ENCODE measurements at regions not wholly inside any gene's neighbourhood (a gene's known extent, or its start where the extent isn't known, plus 50 kb on each side); places are given as distances from the start of the nearest gene placed in this dataset.

GRCh38 chr4:65120287-65120686 is 550.0 kb downstream of the EPHA5 start:
- no peak for DNase-seq

GRCh38 chr4:65102419-65102818 is 567.9 kb downstream of the EPHA5 start:
- DNase-seq: no peak

DNA sequence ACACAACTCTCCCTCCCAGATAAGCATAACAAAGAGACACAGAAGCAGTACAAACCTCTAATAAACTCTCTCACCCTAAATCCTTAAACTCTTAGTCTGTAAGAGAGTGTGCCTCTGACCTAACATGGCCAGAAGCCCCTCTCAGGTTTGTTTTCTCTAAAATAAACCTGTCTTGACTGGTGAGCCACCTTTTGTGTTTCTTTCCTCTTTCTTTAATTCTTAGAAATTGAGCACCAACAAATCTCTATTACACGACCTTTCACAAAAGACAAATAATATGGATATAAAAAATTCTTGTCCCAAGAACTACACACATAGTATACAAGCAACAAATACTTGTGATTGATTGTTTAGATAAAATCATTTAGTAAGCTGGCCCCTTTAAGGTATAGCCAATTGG is 573.7 kb downstream of the EPHA5 start:
- no peak for DNase-seq

- peak; percentile 1 for DNase-seq
These were observed 580.6 kb downstream of the EPHA5 start for GRCh38 chr4:65089666-65090065.

- DNase-seq: no peak
These were observed 587.2 kb downstream of the EPHA5 start for GRCh38 chr4:65083076-65083475.

DNA sequence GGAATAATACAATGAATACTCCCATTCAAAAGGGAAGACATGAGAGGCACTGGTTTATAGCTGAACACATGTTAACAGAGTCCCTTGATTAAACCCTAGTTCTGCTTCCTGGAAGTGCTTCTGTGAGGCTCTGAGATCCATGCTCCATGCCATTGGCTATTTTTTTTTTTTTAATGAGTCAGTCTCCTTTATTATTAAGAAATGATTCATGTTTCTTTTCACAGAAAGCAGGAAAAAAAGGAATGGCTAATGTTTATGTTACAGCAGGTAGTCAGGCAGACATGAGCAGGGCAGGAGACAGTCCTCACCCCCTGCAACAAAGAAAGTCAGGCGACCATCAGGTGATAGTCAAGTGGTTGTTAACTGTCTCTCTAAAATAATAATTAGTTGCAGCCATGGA is 598.7 kb downstream of the EPHA5 start:
- DNase-seq: no peak

GRCh38 chr4:65069177-65069576 is 601.1 kb downstream of the EPHA5 start:
- no peak for DNase-seq

DNA sequence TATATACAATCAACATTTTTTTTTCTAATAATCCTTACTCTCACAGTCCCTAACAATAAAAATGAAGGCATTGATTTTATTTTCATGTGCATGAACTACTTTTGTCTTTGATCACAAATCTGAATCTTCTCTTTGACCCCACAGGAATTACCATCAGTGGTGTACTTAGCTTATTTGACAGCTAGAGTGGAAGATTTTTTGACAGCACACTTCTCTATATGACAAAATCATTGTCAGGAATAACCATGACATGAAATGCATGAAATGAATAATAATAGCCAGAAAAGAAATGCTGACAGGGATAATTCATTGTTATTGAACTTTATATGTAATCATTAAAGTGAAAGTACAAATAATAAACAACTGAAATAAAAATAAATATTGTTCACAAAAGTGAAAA is 604.2 kb downstream of the EPHA5 start:
- DNase-seq: no peak

- no peak for DNase-seq
These were observed 606.7 kb downstream of the EPHA5 start for GRCh38 chr4:65063601-65064000.

- DNase-seq: no peak
These were observed 619.5 kb downstream of the EPHA5 start for GRCh38 chr4:65050786-65051185.

DNA sequence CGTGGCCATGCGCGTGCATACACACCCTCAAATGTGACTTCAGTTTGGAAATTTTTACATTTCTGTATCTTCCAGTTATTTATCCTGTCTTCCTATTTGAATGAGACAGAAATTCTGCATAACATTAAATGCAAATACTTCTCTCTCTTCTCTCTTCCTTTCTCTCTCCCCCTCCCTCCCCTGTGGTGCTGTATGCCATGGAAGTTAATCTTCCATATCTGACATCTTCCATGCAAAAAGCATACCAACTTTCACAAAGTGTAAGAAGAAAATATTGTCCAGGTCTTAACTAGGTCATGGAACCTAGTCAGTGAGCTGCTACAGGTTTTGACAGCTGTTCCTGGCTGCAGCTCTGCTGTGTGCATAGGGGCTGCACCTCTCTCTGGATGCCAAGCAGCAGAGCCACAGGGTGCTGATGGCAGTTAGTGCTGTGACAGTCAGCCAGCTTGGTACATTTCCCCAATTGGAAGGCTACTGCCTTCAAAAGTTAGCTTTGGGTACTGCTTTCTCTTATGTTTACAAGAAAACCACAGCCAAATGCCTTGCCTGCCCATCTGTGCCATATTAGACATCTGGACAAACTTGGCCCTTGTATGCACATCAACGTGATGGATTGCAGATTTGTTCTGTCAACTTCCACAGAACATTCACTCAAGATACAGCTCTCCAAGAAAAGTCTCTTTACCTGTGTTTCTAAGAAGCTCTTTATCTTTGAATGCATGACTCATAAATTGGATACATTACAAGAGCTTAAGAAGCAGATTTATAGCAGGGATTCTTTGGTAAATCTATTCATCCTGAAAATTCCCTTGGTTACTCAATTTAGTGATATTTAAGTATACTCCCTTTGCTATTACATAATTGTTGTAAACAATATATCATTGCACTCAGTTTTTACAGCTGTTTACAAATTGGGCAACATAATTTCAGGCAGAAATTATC is 623.8 kb downstream of the EPHA5 start:
- DNase-seq: no peak

GRCh38 chr4:65033899-65034298 is 624.6 kb upstream of the TECRL start:
- no peak for DNase-seq

DNA sequence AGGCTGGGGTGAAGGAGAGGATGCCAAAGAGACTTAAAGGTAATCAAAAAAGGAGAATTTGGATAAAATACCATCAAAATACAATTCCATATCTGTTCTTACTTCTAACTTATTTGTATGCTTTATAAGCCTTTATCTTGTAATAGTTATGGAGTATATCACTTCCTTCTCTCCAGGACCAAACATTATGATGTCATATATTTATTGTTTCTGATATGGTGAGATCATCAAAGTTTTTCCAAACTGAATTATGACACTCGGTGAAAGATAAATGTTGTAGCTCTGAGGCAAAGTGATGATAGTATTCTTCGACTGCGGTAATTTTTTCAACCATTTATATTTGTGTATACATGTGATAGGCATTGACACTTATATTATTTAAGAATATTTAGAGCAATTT is 619.3 kb upstream of the TECRL start:
- no peak for DNase-seq

- peak; percentile 31 for DNase-seq
These were observed 614.8 kb upstream of the TECRL start for GRCh38 chr4:65023883-65024670.

- DNase-seq: no peak
These were observed 613.8 kb upstream of the TECRL start for GRCh38 chr4:65023081-65023480.

DNA sequence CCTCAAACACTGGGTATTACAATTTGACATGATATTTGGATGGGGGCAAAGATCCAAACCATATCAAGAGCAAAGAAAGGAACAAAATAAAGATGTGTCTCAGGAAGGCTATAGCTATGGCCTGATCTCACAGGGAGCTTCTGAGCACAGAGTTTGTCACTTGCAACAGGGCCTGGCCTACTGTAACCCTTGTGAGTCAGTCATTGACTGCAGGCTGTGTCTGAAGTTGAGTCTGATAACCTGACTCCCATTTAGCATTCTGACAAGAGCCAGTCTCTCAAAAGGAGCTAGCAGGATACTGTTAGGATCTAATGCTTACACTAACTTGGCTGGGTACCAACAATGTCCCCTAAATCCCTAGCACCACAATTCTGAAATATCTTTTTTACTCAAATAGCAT is 612.5 kb upstream of the TECRL start:
- no peak for DNase-seq

DNA sequence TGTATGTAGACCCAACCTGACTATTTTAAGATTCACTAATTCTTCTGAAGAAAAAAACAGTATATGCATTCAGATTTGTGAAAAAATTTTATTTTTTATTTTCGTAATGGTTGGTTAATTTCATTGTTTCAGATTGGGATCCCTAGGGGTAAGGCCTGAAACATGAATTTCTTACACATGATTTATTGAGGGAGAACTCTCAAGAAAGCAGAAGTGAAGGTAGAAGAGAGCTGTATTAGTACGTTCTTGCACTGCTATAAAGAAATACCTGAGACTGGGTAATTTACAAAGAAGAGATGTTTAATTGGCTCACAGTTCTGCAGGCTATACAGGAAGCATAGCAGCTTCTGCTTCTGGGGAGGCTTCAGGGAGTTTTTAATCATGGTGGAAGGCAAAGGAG is 611.9 kb upstream of the TECRL start:
- no peak for DNase-seq

- DNase-seq: no peak
These were observed 610.5 kb upstream of the TECRL start for GRCh38 chr4:65019775-65020174.

GRCh38 chr4:65018313-65018712 is 609.1 kb upstream of the TECRL start:
- DNase-seq: no peak

- DNase-seq: no peak
These were observed 604.8 kb upstream of the TECRL start for GRCh38 chr4:65014078-65014477.

- DNase-seq: peak; percentile 15
These were observed 598.7 kb upstream of the TECRL start for GRCh38 chr4:65007841-65008439.

DNA sequence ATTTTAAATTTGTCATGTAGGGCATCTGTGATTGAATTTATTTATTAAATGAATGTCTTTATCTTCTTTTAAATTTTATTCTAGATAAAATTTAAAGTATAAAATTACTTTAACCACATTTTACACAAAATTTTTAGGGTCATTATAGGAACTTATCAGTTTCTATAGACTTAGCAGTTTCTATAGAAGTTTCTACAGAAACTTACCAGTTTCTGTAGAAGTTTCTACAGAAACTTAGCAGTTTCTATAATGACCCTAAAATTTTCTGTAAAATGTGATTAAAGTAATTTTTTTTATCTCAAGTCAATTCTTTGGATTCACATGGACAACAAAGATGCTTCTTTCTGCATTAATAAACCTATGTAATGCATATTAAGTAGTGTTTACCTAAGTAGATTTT is 565.9 kb upstream of the TECRL start:
- DNase-seq: no peak

DNA sequence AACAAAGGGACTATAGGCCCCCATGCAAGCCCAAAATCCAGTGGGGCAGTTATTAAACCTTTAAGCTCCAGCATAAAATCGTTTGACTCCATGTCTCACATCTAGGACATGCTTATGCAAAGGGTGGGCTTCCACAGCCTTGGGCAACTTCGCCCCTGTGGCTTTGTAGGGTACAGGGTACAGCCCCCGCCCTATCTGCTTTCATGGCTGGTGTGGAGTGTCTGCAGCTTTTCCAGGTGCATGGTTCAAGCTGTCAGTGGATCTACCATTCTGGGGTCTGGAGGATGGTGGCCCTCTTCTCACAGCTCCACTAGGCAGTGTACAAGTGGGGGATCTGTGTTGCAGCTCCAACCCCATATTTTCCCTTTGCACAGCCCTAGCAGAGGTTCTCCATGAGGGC is 559.8 kb upstream of the TECRL start:
- no peak for DNase-seq
